Mesenchymal stem cell (in vitro differentiated cells and primary cell): ENCODE measurements at regions not wholly inside any gene's neighbourhood (a gene's known extent, or its start where the extent isn't known, plus 50 kb on each side); places are given as distances from the start of the nearest gene placed in this dataset.

Experiments
- DNase-seq: peaks from one replicate; pipeline ENCODE4 v3.0.0-alpha.2; 2013
- H2AFZ ChIP-seq: one replicate; pipeline ENCODE4 v1.6.1; 2013; ENCODE audit warnings: low read depth, mild to moderate bottlenecking, control low read depth, inconsistent platforms, low read length, moderate library complexity
- H2AK5ac ChIP-seq: 2 replicates; pipeline ENCODE4 v1.6.1; 2013; ENCODE audit warnings: low read length, moderate library complexity, mild to moderate bottlenecking, inconsistent platforms; ENCODE audit not compliant: severe bottlenecking
- H2BK120ac ChIP-seq: one replicate; pipeline ENCODE4 v1.6.1; 2013; ENCODE audit warnings: low read depth, mild to moderate bottlenecking, inconsistent platforms, low read length, moderate library complexity
- H2BK12ac ChIP-seq, 2 experiments: one replicate each; pipeline ENCODE4 v1.6.1; 2013; ENCODE audit warnings: inconsistent platforms in 2 of 2, low read length in 2 of 2, mild to moderate bottlenecking in 2 of 2, moderate library complexity in 2 of 2, control low read depth in 1 of 2
- H2BK15ac ChIP-seq: one replicate; pipeline ENCODE4 v1.6.1; 2013; ENCODE audit warnings: mild to moderate bottlenecking, low read depth, inconsistent platforms; ENCODE audit not compliant: poor library complexity, severe bottlenecking
- H2BK5ac ChIP-seq: 2 replicates; pipeline ENCODE4 v1.6.1; 2013; ENCODE audit warnings: low read depth, mild to moderate bottlenecking, low read length, control low read depth, inconsistent platforms; ENCODE audit not compliant: poor library complexity, severe bottlenecking
- H3K14ac ChIP-seq, 2 experiments: one replicate each; pipeline ENCODE4 v1.6.1; 2013; ENCODE audit warnings: inconsistent platforms in 2 of 2, low read length in 2 of 2, control low read depth in 1 of 2, mild to moderate bottlenecking in 1 of 2, moderate library complexity in 1 of 2
- H3K18ac ChIP-seq, 2 experiments: one replicate each; pipeline ENCODE4 v1.6.1; 2013; ENCODE audit warnings: inconsistent platforms in 2 of 2, low read length in 2 of 2, control low read depth in 1 of 2, low read depth in 1 of 2, mild to moderate bottlenecking in 1 of 2
- H3K23ac ChIP-seq, 2 experiments: one replicate each; pipeline ENCODE4 v1.6.1; 2013; ENCODE audit warnings: inconsistent platforms in 2 of 2, low read length in 2 of 2, mild to moderate bottlenecking in 2 of 2, moderate library complexity in 2 of 2, control low read depth in 1 of 2
- H3K27ac ChIP-seq: 2 replicates; pipeline ENCODE4 v1.5.1; 2013; ENCODE audit warnings: mild to moderate bottlenecking, moderate library complexity, low read length, control low read depth, inconsistent platforms; ENCODE audit not compliant: poor library complexity, severe bottlenecking
- H3K27me3 ChIP-seq, 2 experiments: 2 replicates each; pipeline versions ENCODE4 v1.6.1 to v1.7.0; 2013; ENCODE audit warnings: low read length in 2 of 2, mild to moderate bottlenecking in 2 of 2, moderate library complexity in 2 of 2, control low read depth in 1 of 2, inconsistent platforms in 1 of 2; ENCODE audit not compliant: control insufficient read depth in 1 of 2, insufficient read depth in 1 of 2
- H3K36me3 ChIP-seq, 2 experiments: 2 replicates each; pipeline versions ENCODE4 v1.6.1 to v1.7.0; 2013; ENCODE audit warnings: low read length in 2 of 2, control low read depth in 1 of 2, inconsistent platforms in 1 of 2, low read depth in 1 of 2, mild to moderate bottlenecking in 1 of 2; ENCODE audit not compliant: insufficient read depth in 2 of 2, control insufficient read depth in 1 of 2
- H3K4ac ChIP-seq, 2 experiments: one replicate each; pipeline ENCODE4 v1.6.1; 2013; ENCODE audit warnings: inconsistent platforms in 2 of 2, low read length in 2 of 2, mild to moderate bottlenecking in 2 of 2, moderate library complexity in 2 of 2, control low read depth in 1 of 2, low read depth in 1 of 2
- H3K4me1 ChIP-seq: 2 replicates; pipeline ENCODE4 v1.6.1; 2013; ENCODE audit warnings: low read depth, low read length, control low read depth; ENCODE audit not compliant: control insufficient read depth, insufficient read depth
- H3K4me2 ChIP-seq: 2 replicates; pipeline ENCODE4 v1.6.1; 2013; ENCODE audit warnings: low read length, mild to moderate bottlenecking, inconsistent platforms; ENCODE audit not compliant: poor library complexity, severe bottlenecking
- H3K4me3 ChIP-seq, 2 experiments: 2 replicates each; pipeline versions ENCODE4 v1.5.1 to v1.7.0; 2013; ENCODE audit warnings: low read length in 2 of 2, mild to moderate bottlenecking in 2 of 2, control low read depth in 1 of 2, low read depth in 1 of 2; ENCODE audit not compliant: insufficient read depth in 1 of 2
- H3K79me1 ChIP-seq: replicated peaks from 2 replicates; pipeline ENCODE4 v1.6.1; 2013; ENCODE audit warnings: mild to moderate bottlenecking, control low read depth, low read length, inconsistent platforms; ENCODE audit not compliant: poor library complexity, severe bottlenecking
- H3K9ac ChIP-seq: 2 replicates; pipeline ENCODE4 v1.7.0; 2013; ENCODE audit warnings: mild to moderate bottlenecking, low read length, moderate library complexity
- H3K9me3 ChIP-seq: 2 replicates; pipeline ENCODE4 v1.7.0; 2013; ENCODE audit warnings: mild to moderate bottlenecking, low read length; ENCODE audit not compliant: control insufficient read depth
- H4K8ac ChIP-seq: one replicate; pipeline ENCODE4 v1.6.1; 2013; ENCODE audit warnings: inconsistent platforms, mild to moderate bottlenecking, low read length, moderate library complexity
- H4K91ac ChIP-seq: one replicate; pipeline ENCODE4 v1.6.1; 2013; ENCODE audit warnings: mild to moderate bottlenecking, low read length, inconsistent platforms
- whole genome bisulfite sequencing: methylation state at CpG from one replicate; pipeline ENCODE4 v1.1.7; 2013; ENCODE audit warnings: mixed read lengths; 5-methylcytosine and 5-hydroxymethylcytosine counted together

GRCh38 chr2:64704161-64704560, 50.4 kb upstream of the SERTAD2 start:
- H2BK5ac ChIP-seq: no peak overlapping the region
- no peak overlapping the region for H3K27ac ChIP-seq
- no peaks in the 10 kb centered on the region for H3K4me1 ChIP-seq
- no peak overlapping the region for H2AFZ ChIP-seq
- H3K9ac ChIP-seq: no peak overlapping the region
- no peak for DNase-seq
- no peak overlapping the region for H3K4me2 ChIP-seq
- H2AK5ac ChIP-seq: no peak overlapping the region
- H3K9me3 ChIP-seq: no peaks in the 10 kb centered on the region
- H2BK120ac ChIP-seq: no peak overlapping the region
- no peaks in the 10 kb centered on the region for H3K27me3 ChIP-seq
- WGBS: over 99% methylated on average over 3 of the region's 4 CpGs
- H3K4ac ChIP-seq: no peak overlapping the region
- H4K8ac ChIP-seq: no peak overlapping the region
- no peak overlapping the region for H3K23ac ChIP-seq
- H2BK12ac ChIP-seq: no peak overlapping the region
- no peak overlapping the region for H3K14ac ChIP-seq
- H4K91ac ChIP-seq: no peak overlapping the region
- H3K79me1 ChIP-seq: peaks cover 15% of the 10 kb centered on the region
- no peak overlapping the region for H3K18ac ChIP-seq
- peaks cover 0 to 22% of the 10 kb centered on the region in 2 experiments for H3K36me3 ChIP-seq
- H2BK15ac ChIP-seq: no peak overlapping the region
- no peak overlapping the region for H3K4me3 ChIP-seq

GRCh38 chr2:64704996-64705395, 51.3 kb upstream of the SERTAD2 start:
- H2BK15ac ChIP-seq: no peak overlapping the region
- H3K4me2 ChIP-seq: no peak overlapping the region
- no peak overlapping the region for H2BK5ac ChIP-seq
- no peak overlapping the region for H3K18ac ChIP-seq
- no peak overlapping the region for H3K14ac ChIP-seq
- H3K4me1 ChIP-seq: no peaks in the 10 kb centered on the region
- no peak overlapping the region for H3K9ac ChIP-seq
- no peak overlapping the region for H3K23ac ChIP-seq
- peaks cover 0 to 25% of the 10 kb centered on the region in 2 experiments for H3K36me3 ChIP-seq
- peaks cover 12% of the 10 kb centered on the region for H3K79me1 ChIP-seq
- no peak overlapping the region for H2AK5ac ChIP-seq
- WGBS: 92% methylated on average over 1 of the region's 1 CpG
- DNase-seq: no peak
- no peaks in the 10 kb centered on the region for H3K9me3 ChIP-seq
- no peak overlapping the region for H2BK12ac ChIP-seq
- H3K4ac ChIP-seq: no peak overlapping the region
- H2AFZ ChIP-seq: no peak overlapping the region
- no peak overlapping the region for H3K27ac ChIP-seq
- H4K91ac ChIP-seq: no peak overlapping the region
- no peak overlapping the region for H3K4me3 ChIP-seq
- H3K27me3 ChIP-seq: no peaks in the 10 kb centered on the region
- no peak overlapping the region for H2BK120ac ChIP-seq
- no peak overlapping the region for H4K8ac ChIP-seq

DNA sequence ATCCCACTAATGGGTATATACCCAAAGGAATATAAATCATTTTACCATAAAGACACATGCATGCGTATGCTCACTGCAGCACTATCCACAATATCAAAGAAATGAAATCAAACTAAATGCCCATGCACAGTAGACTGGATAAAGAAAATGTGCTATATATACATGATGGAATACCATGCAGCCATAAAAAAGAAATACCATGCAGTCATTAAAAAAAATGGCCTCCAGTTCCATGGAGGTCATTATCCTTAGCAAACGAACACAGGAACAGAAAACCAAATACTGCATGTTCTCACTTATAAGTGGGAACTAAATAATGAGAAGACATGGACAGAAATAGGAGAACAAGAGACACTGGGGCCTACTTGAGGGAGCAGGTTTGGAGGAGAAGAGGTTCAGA, 53.6 kb upstream of the SERTAD2 start:
- no peaks in the 10 kb centered on the region for H3K4me1 ChIP-seq
- WGBS: no CpG with 5 or more reads among the region's 2 CpGs
- no peaks in the 10 kb centered on the region for H3K27me3 ChIP-seq

DNA sequence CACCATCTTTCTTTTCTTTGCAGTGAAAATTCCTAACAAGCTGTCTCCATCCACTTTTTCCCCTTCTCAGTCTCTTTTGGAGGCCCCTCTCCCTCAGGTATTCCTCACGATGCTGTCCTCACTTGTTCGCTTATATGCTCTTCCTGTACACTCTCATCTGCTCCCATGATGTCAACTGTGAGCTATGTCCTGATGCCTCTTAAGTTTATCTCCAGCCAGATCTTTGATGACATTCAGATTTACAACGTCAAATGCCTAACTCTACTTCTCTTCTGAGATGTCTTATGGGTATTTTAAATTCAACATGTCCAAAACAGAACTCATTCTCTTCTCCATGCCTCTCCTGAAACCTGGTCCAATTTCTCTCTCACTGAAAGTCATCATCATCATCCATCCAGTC, 55.1 kb upstream of the SERTAD2 start:
- Histone ChIP-seq H3K9ac (no peak overlapping the region), H2BK120ac (no peak overlapping the region), H3K27ac (no peak overlapping the region), H3K9me3 (no peaks in the 10 kb centered on the region), H3K4me1 (no peaks in the 10 kb centered on the region), H2AK5ac (no peak overlapping the region), H3K4me3 (no peak overlapping the region), H3K4me2 (no peak overlapping the region), H3K4ac (no peak overlapping the region), H2BK12ac (no peak overlapping the region), H2BK15ac (no peak overlapping the region), H3K18ac (no peak overlapping the region), H2AFZ (no peak overlapping the region), H2BK5ac (no peak overlapping the region), H3K14ac (no peak overlapping the region), H3K23ac (no peak overlapping the region), H3K36me3 (peaks cover 0 to 46% of the 10 kb centered on the region in 2 experiments), H4K91ac (no peak overlapping the region), H3K27me3 (no peaks in the 10 kb centered on the region), H3K79me1 (peaks cover 15% of the 10 kb centered on the region), H4K8ac (no peak overlapping the region)
- DNase-seq: no peak
- 20% methylated on average over 3 of the region's 3 CpGs for WGBS

More for the DNA sequence above, 53.6 kb upstream of the SERTAD2 start:
- no peak overlapping the region for H3K27ac ChIP-seq
- H3K4me2 ChIP-seq: no peak overlapping the region
- no peak overlapping the region for H3K18ac ChIP-seq
- H3K9me3 ChIP-seq: no peaks in the 10 kb centered on the region
- no peak overlapping the region for H4K91ac ChIP-seq
- no peak overlapping the region for H2BK15ac ChIP-seq
- no peak overlapping the region for H2AFZ ChIP-seq
- H3K14ac ChIP-seq: no peak overlapping the region
- no peak overlapping the region for H3K9ac ChIP-seq
- no peak overlapping the region for H2BK5ac ChIP-seq
- no peak overlapping the region for H2BK120ac ChIP-seq
- no peak overlapping the region for H3K23ac ChIP-seq
- peaks cover 0 to 40% of the 10 kb centered on the region in 2 experiments for H3K36me3 ChIP-seq
- H3K4me3 ChIP-seq: no peak overlapping the region
- H4K8ac ChIP-seq: no peak overlapping the region
- DNase-seq: no peak
- H3K79me1 ChIP-seq: peaks cover 10% of the 10 kb centered on the region
- H2AK5ac ChIP-seq: no peak overlapping the region
- H2BK12ac ChIP-seq: no peak overlapping the region
- H3K4ac ChIP-seq: no peak overlapping the region
